ENCODE measurements at regions not wholly inside any gene's neighbourhood (a gene's known extent, or its start where the extent isn't known, plus 50 kb on each side); places are given as distances from the start of the nearest gene placed in this dataset.

DNA sequence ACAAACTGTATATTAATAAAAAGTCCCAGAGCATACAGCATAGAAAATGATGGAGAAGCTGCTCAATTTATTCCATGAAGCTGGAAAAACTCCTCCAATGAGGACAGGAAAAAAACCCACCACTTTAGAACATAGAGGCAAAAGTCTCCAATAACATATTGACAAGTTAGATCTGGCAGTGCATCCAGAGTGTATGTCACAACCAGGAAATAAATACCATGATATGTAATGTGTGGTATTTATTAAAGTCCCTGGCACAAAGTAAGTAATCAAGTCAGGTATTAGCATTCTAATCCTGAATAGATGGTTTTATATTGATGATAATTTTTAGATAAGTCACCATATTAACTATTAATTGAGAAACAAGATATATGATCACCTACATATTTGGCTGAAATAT lies 427.3 kb upstream of the HS6ST1 start:
- no peak overlapping the region for H2AFZ ChIP-seq (ENCODE audit: control insufficient read depth, low read length)
- H3K9me1 ChIP-seq (ENCODE audit: control insufficient read depth, extremely low read depth, insufficient read depth, low read length) = no peaks in the 10 kb centered on the region
- no peak for FAIRE-seq
- no peaks in the 10 kb centered on the region for H3K36me3 ChIP-seq (ENCODE audit: control insufficient read depth in 2 of 2, extremely low read depth in 1 of 2, insufficient read depth in 2 of 2, low read length in 2 of 2)
- no peaks in the 10 kb centered on the region for H3K9me3 ChIP-seq (ENCODE audit: control insufficient read depth, low read depth, low read length)
- no peak for TF ChIP-seq EZH2 (IDR thresholded peaks at IDR 0.05; ENCODE audit: low read length)
- TF ChIP-seq, protein P1, sequence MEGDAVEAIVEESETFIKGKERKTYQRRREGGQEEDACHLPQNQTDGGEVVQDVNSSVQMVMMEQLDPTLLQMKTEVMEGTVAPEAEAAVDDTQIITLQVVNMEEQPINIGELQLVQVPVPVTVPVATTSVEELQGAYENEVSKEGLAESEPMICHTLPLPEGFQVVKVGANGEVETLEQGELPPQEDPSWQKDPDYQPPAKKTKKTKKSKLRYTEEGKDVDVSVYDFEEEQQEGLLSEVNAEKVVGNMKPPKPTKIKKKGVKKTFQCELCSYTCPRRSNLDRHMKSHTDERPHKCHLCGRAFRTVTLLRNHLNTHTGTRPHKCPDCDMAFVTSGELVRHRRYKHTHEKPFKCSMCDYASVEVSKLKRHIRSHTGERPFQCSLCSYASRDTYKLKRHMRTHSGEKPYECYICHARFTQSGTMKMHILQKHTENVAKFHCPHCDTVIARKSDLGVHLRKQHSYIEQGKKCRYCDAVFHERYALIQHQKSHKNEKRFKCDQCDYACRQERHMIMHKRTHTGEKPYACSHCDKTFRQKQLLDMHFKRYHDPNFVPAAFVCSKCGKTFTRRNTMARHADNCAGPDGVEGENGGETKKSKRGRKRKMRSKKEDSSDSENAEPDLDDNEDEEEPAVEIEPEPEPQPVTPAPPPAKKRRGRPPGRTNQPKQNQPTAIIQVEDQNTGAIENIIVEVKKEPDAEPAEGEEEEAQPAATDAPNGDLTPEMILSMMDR (optimal IDR thresholded peaks at IDR 0.05 in 1 of 3, IDR thresholded peaks at IDR 0.05 in 1 of 3, conservative IDR thresholded peaks at IDR 0.05 in 1 of 3; ENCODE audit: extremely low read depth in 1 of 3, insufficient read depth in 2 of 3, low read length in 3 of 3) = no peak
- H3K4me1 ChIP-seq (ENCODE audit: control insufficient read depth, extremely low read depth, insufficient read depth, low read length) = peaks cover 9% of the 10 kb centered on the region
- DNase-seq (ENCODE audit: low read depth, low spot score) = no peak
- no peak overlapping the region for H3K4me3 ChIP-seq (ENCODE audit: control insufficient read depth in 2 of 3, extremely low read depth in 1 of 3, insufficient read depth in 2 of 3, low read depth in 1 of 3, low read length in 3 of 3)
- dilution Hi-C loops (cut with MboI; ENCODE audit: extremely low pct_ligation_motif_present, low sequenced_read_pairs) = no loop called here
- H3K4me2 ChIP-seq (ENCODE audit: control insufficient read depth, extremely low read depth, insufficient read depth, low read depth, low read length) = no peak overlapping the region
- H3K79me2 ChIP-seq (ENCODE audit: control insufficient read depth, insufficient read depth, low read length) = no peaks in the 10 kb centered on the region
- no peak overlapping the region for H3K27ac ChIP-seq (ENCODE audit: control insufficient read depth, insufficient read depth, low read length)
- no peaks in the 10 kb centered on the region for H4K20me1 ChIP-seq (ENCODE audit: control insufficient read depth, extremely low read depth, insufficient read depth, low read length)
- H3K27me3 ChIP-seq (ENCODE audit: control insufficient read depth, extremely low read depth, insufficient read depth, low read length) = peaks cover 3% of the 10 kb centered on the region
- no peak overlapping the region for H3K9ac ChIP-seq (ENCODE audit: control insufficient read depth, extremely low read depth, insufficient read depth, low read length)

DNA sequence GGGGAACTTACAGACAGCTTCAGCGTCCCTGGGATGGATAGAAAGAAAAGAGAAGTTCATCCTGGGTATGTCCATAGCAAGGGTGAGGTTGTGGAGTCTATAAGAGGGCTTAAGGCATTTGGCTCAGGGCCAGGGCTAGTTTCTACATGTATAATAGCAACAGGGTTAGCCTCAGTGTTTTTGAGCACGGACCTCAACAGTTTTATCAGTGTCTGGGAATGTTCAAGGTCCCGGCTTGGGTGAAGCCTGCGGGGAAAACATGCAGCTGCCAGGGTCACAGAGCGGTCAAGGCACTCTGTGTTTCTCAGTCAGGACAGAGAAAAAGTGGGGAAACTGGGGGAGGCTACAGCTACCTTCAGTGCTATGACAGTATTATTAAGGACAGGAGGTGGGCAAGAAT lies 427.7 kb upstream of the HS6ST1 start:
- Histone ChIP-seq H4K20me1 (ENCODE audit: control insufficient read depth, extremely low read depth, insufficient read depth, low read length) (no peaks in the 10 kb centered on the region), H3K27ac (ENCODE audit: control insufficient read depth, insufficient read depth, low read length) (no peak overlapping the region), H3K4me3 (ENCODE audit: control insufficient read depth in 2 of 3, extremely low read depth in 1 of 3, insufficient read depth in 2 of 3, low read depth in 1 of 3, low read length in 3 of 3) (no peak overlapping the region), H3K4me2 (ENCODE audit: control insufficient read depth, extremely low read depth, insufficient read depth, low read depth, low read length) (peak overlapping the region; percentile 39), H3K4me1 (ENCODE audit: control insufficient read depth, extremely low read depth, insufficient read depth, low read length) (peaks cover 9% of the 10 kb centered on the region), H3K9ac (ENCODE audit: control insufficient read depth, extremely low read depth, insufficient read depth, low read length) (no peak overlapping the region), H2AFZ (ENCODE audit: control insufficient read depth, low read length) (no peak overlapping the region), H3K9me1 (ENCODE audit: control insufficient read depth, extremely low read depth, insufficient read depth, low read length) (no peaks in the 10 kb centered on the region), H3K36me3 (ENCODE audit: control insufficient read depth in 2 of 2, extremely low read depth in 1 of 2, insufficient read depth in 2 of 2, low read length in 2 of 2) (no peaks in the 10 kb centered on the region), H3K9me3 (ENCODE audit: control insufficient read depth, low read depth, low read length) (no peaks in the 10 kb centered on the region), H3K27me3 (ENCODE audit: control insufficient read depth, extremely low read depth, insufficient read depth, low read length) (peaks cover 3% of the 10 kb centered on the region), H3K79me2 (ENCODE audit: control insufficient read depth, insufficient read depth, low read length) (no peaks in the 10 kb centered on the region)
- dilution Hi-C loops (cut with MboI; ENCODE audit: extremely low pct_ligation_motif_present, low sequenced_read_pairs) = no loop called here
- FAIRE-seq (peak; percentile 55), DNase-seq (ENCODE audit: low read depth, low spot score) (no peak)
- no peak for TF ChIP-seq EZH2 (IDR thresholded peaks at IDR 0.05; ENCODE audit: low read length)
- TF ChIP-seq, protein P1 (optimal IDR thresholded peaks at IDR 0.05 in 1 of 3, IDR thresholded peaks at IDR 0.05 in 1 of 3, conservative IDR thresholded peaks at IDR 0.05 in 1 of 3; ENCODE audit: extremely low read depth in 1 of 3, insufficient read depth in 2 of 3, low read length in 3 of 3) = no peak
